NB4 (cell line): ENCODE measurements at regions not wholly inside any gene's neighbourhood (a gene's known extent, or its start where the extent isn't known, plus 50 kb on each side); places are given as distances from the start of the nearest gene placed in this dataset.
"Not testable (repeated sequence)": the region's sequence is repeated elsewhere in the genome, so short reads cannot be mapped to it uniquely, and the experiment has no call there.

ENCODE experiments used
- DNase-seq: peaks from one replicate; pipeline ENCODE4 v3.0.0; 2010; ENCODE audit warnings: low read depth
- H3K4me3 ChIP-seq: one replicate; pipeline ENCODE4 v1.5.1; 2011; ENCODE audit warnings: mild to moderate bottlenecking, low read depth, low read length, moderate library complexity
- MYC ChIP-seq: IDR thresholded peaks from 2 replicates; pipeline ENCODE4 v1.6.1; 2011; ENCODE audit warnings: low read depth, low read length
- POLR2A ChIP-seq: IDR thresholded peaks from 2 replicates; pipeline ENCODE4 v1.6.1; 2011; ENCODE audit warnings: mild to moderate bottlenecking; ENCODE audit not compliant: insufficient read length; ENCODE audit errors: extremely low read depth
- TF ChIP-seq, protein P1 (sequence below): IDR thresholded peaks from 2 replicates; pipeline ENCODE4 v1.6.1; 2011; ENCODE audit warnings: low read depth, low read length
- TF ChIP-seq, protein P2 (sequence below): IDR thresholded peaks from one replicate; pipeline ENCODE4 v1.5.1; 2012; ENCODE audit warnings: low read depth, low read length

DNA sequence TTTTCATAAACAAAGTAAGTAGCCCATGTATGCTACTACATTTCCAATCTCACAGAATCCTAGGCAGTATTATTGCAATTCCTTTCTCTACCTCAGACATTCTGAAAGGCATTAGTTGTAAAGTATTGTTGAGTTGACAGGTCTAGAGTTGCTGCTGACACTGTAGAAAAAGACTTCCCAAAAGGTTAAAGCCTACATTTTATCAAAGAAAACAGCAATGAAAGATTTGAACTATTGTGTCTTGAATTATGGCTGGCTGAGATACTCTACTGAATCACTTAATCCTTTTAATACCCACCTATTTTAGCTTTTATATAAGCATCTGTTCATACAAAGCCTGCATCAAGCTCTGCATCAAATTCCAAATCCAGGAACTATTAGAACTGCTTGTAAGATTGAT lies 1082.0 kb downstream of the OLFM4 start:
- no peak overlapping the region for H3K4me3 ChIP-seq
- no peak for TF ChIP-seq MYC
- TF ChIP-seq POLR2A, result no peak
- TF ChIP-seq, protein P1, sequence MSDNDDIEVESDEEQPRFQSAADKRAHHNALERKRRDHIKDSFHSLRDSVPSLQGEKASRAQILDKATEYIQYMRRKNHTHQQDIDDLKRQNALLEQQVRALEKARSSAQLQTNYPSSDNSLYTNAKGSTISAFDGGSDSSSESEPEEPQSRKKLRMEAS, result no peak
- TF ChIP-seq, protein P2, sequence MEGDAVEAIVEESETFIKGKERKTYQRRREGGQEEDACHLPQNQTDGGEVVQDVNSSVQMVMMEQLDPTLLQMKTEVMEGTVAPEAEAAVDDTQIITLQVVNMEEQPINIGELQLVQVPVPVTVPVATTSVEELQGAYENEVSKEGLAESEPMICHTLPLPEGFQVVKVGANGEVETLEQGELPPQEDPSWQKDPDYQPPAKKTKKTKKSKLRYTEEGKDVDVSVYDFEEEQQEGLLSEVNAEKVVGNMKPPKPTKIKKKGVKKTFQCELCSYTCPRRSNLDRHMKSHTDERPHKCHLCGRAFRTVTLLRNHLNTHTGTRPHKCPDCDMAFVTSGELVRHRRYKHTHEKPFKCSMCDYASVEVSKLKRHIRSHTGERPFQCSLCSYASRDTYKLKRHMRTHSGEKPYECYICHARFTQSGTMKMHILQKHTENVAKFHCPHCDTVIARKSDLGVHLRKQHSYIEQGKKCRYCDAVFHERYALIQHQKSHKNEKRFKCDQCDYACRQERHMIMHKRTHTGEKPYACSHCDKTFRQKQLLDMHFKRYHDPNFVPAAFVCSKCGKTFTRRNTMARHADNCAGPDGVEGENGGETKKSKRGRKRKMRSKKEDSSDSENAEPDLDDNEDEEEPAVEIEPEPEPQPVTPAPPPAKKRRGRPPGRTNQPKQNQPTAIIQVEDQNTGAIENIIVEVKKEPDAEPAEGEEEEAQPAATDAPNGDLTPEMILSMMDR, result no peak
- DNase-seq, result no peak

DNA sequence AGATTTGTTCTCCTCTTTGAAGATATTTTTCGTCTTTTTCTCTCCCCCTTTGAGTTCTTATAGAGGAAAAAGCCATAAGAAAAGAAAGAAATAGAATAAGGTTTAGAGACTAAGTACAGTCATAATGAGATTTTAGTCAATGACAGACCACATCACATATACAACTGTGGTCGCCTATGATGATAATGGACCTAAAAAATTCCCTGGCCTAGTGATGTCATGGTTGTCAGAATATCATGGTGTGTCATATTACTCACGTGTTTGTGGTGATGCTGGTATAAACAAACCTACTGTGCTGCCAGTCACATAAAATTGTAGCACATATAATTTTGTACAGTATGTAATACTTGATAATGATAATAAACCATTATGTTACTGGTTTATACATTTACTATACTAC lies 1096.1 kb downstream of the OLFM4 start:
- TF ChIP-seq, protein P2, result no peak
- no peak for TF ChIP-seq MYC
- TF ChIP-seq, protein P1, result no peak
- TF ChIP-seq POLR2A, result no peak
- no peak for DNase-seq
- no peak overlapping the region for H3K4me3 ChIP-seq

DNA sequence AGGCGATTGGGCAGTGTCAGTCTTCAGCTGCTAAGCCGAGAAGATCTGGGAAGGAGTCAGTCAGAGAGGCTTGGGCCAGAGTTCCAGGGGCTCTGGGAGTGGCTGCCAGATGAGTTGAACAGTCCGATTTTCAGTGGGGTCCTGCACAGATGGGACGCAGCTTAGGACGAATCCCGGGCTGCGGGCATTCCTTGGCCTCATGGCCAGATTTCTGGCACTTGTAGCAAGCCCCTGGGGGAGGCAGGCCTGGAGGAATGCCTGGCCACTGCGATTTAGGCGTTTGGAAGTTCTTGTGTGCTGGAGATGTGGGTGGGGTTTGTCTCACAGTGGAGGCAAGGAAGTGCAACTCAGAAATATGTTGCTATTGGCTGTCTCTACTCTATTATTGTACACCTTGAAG lies 1102.3 kb downstream of the OLFM4 start:
- DNase-seq, H3K4me3 ChIP-seq: not testable (repeated sequence)

DNA sequence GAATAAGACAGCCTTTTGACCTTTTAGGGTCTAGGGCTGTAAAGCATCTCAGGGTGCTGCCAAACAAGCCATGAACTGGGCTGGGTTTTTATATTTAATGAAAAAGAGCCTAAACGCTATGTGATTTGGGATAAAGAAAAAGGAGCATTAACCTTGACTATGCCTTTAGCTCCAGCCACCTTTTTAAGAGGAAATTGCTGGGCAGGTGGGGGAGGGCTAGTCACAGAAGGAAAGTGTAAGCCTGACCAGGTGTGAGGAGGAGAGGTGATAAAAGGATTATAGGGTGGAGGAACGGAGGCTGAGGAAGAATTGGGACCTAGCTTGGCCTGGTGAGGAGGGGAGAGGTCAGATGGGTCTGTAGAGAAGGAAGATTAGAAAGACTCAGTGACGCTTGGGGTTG lies 1102.8 kb downstream of the OLFM4 start:
- not testable (repeated sequence) for DNase-seq

DNA sequence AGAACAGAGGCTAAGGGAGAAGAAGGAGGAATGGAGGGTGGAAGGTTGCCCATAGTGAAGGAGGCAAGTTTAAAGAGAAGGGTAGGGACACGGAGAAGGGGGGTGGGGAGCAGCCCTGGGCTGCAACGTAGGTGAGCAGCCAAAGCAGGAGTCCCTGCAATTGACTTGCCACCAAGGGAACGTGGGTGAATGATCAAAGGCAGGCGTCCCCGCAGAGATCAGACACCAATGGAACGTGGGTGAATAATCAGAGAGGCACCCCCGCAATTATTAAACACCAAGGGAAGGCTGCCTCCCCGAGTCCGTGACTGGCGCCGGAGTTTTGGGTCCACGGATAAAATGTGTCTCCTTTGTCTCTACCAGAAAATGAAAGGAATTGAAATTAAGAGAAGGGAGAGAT lies 1103.5 kb downstream of the OLFM4 start:
- DNase-seq, H3K4me3 ChIP-seq: not testable (repeated sequence)

More for the DNA sequence above, 1102.8 kb downstream of the OLFM4 start:
- not testable (repeated sequence) for H3K4me3 ChIP-seq

DNA sequence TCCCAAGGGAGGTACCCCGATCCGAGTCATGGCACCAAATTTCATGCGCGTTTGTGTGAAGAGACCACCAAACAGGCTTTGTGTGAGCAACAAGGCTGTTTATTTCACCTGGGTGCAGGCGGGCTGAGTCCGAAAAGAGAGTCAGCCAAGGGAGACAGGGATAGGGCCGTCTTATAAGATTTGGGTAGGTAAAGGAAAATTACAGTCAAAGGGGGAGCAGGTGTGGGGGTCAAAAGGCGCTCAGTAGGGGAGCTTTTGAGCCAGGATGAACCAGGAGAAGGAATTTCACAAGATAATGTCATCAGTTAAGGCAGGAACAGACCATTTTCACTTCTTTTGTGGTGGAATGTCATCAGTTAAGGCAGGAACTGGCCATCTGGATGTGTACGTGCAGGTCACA lies 1104.1 kb downstream of the OLFM4 start:
- H3K4me3 ChIP-seq, DNase-seq: not testable (repeated sequence)

DNA sequence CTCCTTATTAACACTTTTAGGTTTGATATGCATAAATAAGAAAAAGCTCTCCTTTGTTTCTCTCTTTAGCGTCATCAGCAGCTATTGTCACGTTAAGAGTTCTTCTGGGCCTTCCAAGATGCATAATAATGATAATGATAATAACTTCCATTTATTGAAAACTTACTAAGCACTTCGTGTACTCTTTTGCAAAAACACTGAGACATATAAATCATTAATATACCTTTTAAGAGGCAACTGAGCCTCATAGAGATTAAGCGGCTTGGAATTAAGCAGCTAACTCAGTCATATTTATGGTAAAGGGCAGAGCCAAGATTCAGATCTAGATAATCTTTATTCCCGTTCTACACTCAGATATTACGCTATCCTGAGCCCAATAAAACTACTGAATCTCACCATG lies 1105.1 kb downstream of the OLFM4 start:
- DNase-seq, result no peak
- TF ChIP-seq, protein P1, result no peak
- TF ChIP-seq, protein P2, result no peak
- TF ChIP-seq POLR2A (no peak), MYC (no peak)
- no peak overlapping the region for H3K4me3 ChIP-seq

DNA sequence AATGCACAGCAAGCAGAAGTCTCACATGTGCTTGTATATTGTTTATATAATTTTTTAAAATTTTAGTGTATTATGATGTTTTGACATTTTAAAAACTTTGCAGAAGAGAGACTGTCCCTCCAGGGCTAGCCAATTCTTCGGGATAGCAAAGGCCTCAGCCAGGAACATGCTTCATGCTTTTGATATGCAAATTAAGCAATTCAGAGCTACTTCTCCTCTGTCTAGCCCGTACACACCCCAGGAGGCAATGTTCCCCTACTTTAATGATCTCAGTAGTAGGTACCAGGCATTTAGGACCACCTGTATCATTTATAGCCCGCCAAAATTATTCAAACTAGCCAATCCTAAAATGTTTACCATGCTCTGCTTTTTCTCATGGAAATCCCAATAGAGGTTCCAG lies 1116.2 kb downstream of the OLFM4 start:
- DNase-seq, result no peak
- TF ChIP-seq, protein P2, result no peak
- no peak for TF ChIP-seq MYC
- no peak for TF ChIP-seq POLR2A
- TF ChIP-seq, protein P1, result no peak
- H3K4me3 ChIP-seq, result no peak overlapping the region
